ENCODE measurements at regions not wholly inside any gene's neighbourhood (a gene's known extent, or its start where the extent isn't known, plus 50 kb on each side); places are given as distances from the start of the nearest gene placed in this dataset.

GRCh38 chr13:84994582-84994981, 804.6 kb downstream of the SLITRK6 start:
- DNase-seq (ENCODE audit: low read depth in 2 of 3, low spot score in 2 of 3), result no peak

- DNase-seq (ENCODE audit: low read depth in 2 of 3, low spot score in 2 of 3), result no peak
Observed at GRCh38 chr13:84985860-84986259, 813.4 kb downstream of the SLITRK6 start.

GRCh38 chr13:84983321-84983720, 815.9 kb downstream of the SLITRK6 start:
- no peak for DNase-seq (ENCODE audit: low read depth in 2 of 3, low spot score in 2 of 3)

- DNase-seq (ENCODE audit: low read depth in 2 of 3, low spot score in 2 of 3), result no peak
Observed at GRCh38 chr13:84980571-84980970, 818.6 kb downstream of the SLITRK6 start.

- no peak for DNase-seq (ENCODE audit: low read depth in 2 of 3, low spot score in 2 of 3)
Observed at GRCh38 chr13:84978851-84979250, 820.4 kb downstream of the SLITRK6 start.

- no peak for DNase-seq (ENCODE audit: low read depth in 2 of 3, low spot score in 2 of 3)
Observed at GRCh38 chr13:84973661-84974060, 825.6 kb downstream of the SLITRK6 start.

- DNase-seq (ENCODE audit: low read depth in 2 of 3, low spot score in 2 of 3), result no peak
Observed at GRCh38 chr13:84972907-84973306, 826.3 kb downstream of the SLITRK6 start.

- no peak for DNase-seq (ENCODE audit: low read depth in 2 of 3, low spot score in 2 of 3)
Observed at GRCh38 chr13:84962849-84963248, 836.4 kb downstream of the SLITRK6 start.

GRCh38 chr13:84962141-84962750, 837.0 kb downstream of the SLITRK6 start:
- DNase-seq (ENCODE audit: low read depth in 2 of 3, low spot score in 2 of 3), result no peak

GRCh38 chr13:84961023-84961422, 838.2 kb downstream of the SLITRK6 start:
- no peak for DNase-seq (ENCODE audit: low read depth in 2 of 3, low spot score in 2 of 3)

- no peak for DNase-seq (ENCODE audit: low read depth in 2 of 3, low spot score in 2 of 3)
Observed at GRCh38 chr13:84959818-84960217, 839.4 kb downstream of the SLITRK6 start.

- DNase-seq (ENCODE audit: low read depth in 2 of 3, low spot score in 2 of 3), result no peak
Observed at GRCh38 chr13:84954636-84955035, 844.6 kb downstream of the SLITRK6 start.

GRCh38 chr13:84951128-84951527, 848.1 kb downstream of the SLITRK6 start:
- no peak for DNase-seq (ENCODE audit: low read depth in 2 of 3, low spot score in 2 of 3)

GRCh38 chr13:84946192-84946591, 853.0 kb downstream of the SLITRK6 start:
- no peak for DNase-seq (ENCODE audit: low read depth in 2 of 3, low spot score in 2 of 3)

- no peak for DNase-seq (ENCODE audit: low read depth in 2 of 3, low spot score in 2 of 3)
Observed at GRCh38 chr13:84940798-84941197, 858.4 kb downstream of the SLITRK6 start.

- no peak for DNase-seq (ENCODE audit: low read depth in 2 of 3, low spot score in 2 of 3)
Observed at GRCh38 chr13:84940167-84940566, 859.1 kb downstream of the SLITRK6 start.

GRCh38 chr13:84934911-84935310, 864.3 kb downstream of the SLITRK6 start:
- no peak for DNase-seq (ENCODE audit: low read depth in 2 of 3, low spot score in 2 of 3)

- no peak for DNase-seq (ENCODE audit: low read depth in 2 of 3, low spot score in 2 of 3)
Observed at GRCh38 chr13:84933797-84934196, 865.4 kb downstream of the SLITRK6 start.

GRCh38 chr13:84931264-84931663, 868.0 kb downstream of the SLITRK6 start:
- no peak for DNase-seq (ENCODE audit: low read depth in 2 of 3, low spot score in 2 of 3)

GRCh38 chr13:84927442-84928169, 871.6 kb downstream of the SLITRK6 start:
- no peak for DNase-seq (ENCODE audit: low read depth in 2 of 3, low spot score in 2 of 3)

GRCh38 chr13:84925443-84925842, 873.8 kb downstream of the SLITRK6 start:
- DNase-seq (ENCODE audit: low read depth in 2 of 3, low spot score in 2 of 3), result no peak

GRCh38 chr13:84923831-84924230, 875.4 kb downstream of the SLITRK6 start:
- no peak for DNase-seq (ENCODE audit: low read depth in 2 of 3, low spot score in 2 of 3)
